ENCODE measurements at regions not wholly inside any gene's neighbourhood (a gene's known extent, or its start where the extent isn't known, plus 50 kb on each side); places are given as distances from the start of the nearest gene placed in this dataset.
"Not testable (repeated sequence)": the region's sequence is repeated elsewhere in the genome, so short reads cannot be mapped to it uniquely, and the experiment has no call there.

DNA sequence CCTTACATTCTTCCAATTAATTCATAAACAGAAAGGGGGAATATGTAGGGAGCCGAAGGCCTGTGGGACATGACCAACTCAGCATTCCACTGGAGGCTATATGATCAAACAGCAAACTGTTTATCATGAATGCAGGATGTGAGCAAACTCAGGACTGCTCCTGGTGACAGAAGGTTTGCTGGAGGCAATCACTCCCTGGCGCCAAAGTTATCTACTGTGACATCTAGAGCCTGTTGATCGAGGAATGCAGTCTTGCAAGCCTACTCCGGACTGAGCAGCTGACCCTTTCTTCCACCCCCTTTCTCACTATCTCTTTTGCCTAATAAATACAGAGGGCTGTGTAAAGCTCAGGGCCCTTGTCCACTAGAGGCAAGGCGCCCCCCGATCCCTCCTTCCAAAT, 122.0 kb upstream of the ZCCHC13 start:
- not testable (repeated sequence) for TF ChIP-seq CEBPB (IDR thresholded peaks at IDR 0.05); POLR2A (IDR thresholded peaks at IDR 0.05; ENCODE audit: low read length); MAFK (IDR thresholded peaks at IDR 0.05; ENCODE audit: partially characterized antibody); RFX5 (IDR thresholded peaks at IDR 0.05); RAD21 (conservative IDR thresholded peaks at IDR 0.05 in 1 of 2, IDR thresholded peaks at IDR 0.05 in 1 of 2); EP300 (IDR thresholded peaks at IDR 0.05); EHMT2 (IDR thresholded peaks at IDR 0.05; ENCODE audit: low read depth); NPAS2 (CRISPR knock-in tag; IDR thresholded peaks at IDR 0.05; ENCODE audit: borderline replicate concordance); CHD2 (IDR thresholded peaks at IDR 0.05; ENCODE audit: low read length, partially characterized antibody)
- TF ChIP-seq, protein P1, sequence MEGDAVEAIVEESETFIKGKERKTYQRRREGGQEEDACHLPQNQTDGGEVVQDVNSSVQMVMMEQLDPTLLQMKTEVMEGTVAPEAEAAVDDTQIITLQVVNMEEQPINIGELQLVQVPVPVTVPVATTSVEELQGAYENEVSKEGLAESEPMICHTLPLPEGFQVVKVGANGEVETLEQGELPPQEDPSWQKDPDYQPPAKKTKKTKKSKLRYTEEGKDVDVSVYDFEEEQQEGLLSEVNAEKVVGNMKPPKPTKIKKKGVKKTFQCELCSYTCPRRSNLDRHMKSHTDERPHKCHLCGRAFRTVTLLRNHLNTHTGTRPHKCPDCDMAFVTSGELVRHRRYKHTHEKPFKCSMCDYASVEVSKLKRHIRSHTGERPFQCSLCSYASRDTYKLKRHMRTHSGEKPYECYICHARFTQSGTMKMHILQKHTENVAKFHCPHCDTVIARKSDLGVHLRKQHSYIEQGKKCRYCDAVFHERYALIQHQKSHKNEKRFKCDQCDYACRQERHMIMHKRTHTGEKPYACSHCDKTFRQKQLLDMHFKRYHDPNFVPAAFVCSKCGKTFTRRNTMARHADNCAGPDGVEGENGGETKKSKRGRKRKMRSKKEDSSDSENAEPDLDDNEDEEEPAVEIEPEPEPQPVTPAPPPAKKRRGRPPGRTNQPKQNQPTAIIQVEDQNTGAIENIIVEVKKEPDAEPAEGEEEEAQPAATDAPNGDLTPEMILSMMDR (IDR thresholded peaks at IDR 0.05), result not testable (repeated sequence)
- TF ChIP-seq, protein P2, sequence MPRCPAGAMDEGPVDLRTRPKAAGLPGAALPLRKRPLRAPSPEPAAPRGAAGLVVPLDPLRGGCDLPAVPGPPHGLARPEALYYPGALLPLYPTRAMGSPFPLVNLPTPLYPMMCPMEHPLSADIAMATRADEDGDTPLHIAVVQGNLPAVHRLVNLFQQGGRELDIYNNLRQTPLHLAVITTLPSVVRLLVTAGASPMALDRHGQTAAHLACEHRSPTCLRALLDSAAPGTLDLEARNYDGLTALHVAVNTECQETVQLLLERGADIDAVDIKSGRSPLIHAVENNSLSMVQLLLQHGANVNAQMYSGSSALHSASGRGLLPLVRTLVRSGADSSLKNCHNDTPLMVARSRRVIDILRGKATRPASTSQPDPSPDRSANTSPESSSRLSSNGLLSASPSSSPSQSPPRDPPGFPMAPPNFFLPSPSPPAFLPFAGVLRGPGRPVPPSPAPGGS (IDR thresholded peaks at IDR 0.05), result not testable (repeated sequence)
- TF ChIP-seq, protein P3, sequence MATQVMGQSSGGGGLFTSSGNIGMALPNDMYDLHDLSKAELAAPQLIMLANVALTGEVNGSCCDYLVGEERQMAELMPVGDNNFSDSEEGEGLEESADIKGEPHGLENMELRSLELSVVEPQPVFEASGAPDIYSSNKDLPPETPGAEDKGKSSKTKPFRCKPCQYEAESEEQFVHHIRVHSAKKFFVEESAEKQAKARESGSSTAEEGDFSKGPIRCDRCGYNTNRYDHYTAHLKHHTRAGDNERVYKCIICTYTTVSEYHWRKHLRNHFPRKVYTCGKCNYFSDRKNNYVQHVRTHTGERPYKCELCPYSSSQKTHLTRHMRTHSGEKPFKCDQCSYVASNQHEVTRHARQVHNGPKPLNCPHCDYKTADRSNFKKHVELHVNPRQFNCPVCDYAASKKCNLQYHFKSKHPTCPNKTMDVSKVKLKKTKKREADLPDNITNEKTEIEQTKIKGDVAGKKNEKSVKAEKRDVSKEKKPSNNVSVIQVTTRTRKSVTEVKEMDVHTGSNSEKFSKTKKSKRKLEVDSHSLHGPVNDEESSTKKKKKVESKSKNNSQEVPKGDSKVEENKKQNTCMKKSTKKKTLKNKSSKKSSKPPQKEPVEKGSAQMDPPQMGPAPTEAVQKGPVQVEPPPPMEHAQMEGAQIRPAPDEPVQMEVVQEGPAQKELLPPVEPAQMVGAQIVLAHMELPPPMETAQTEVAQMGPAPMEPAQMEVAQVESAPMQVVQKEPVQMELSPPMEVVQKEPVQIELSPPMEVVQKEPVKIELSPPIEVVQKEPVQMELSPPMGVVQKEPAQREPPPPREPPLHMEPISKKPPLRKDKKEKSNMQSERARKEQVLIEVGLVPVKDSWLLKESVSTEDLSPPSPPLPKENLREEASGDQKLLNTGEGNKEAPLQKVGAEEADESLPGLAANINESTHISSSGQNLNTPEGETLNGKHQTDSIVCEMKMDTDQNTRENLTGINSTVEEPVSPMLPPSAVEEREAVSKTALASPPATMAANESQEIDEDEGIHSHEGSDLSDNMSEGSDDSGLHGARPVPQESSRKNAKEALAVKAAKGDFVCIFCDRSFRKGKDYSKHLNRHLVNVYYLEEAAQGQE (IDR thresholded peaks at IDR 0.05), result not testable (repeated sequence)
- TF ChIP-seq, protein P4, sequence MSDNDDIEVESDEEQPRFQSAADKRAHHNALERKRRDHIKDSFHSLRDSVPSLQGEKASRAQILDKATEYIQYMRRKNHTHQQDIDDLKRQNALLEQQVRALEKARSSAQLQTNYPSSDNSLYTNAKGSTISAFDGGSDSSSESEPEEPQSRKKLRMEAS (IDR thresholded peaks at IDR 0.05), result not testable (repeated sequence)

All from A549 (cell line).